Cardiac fibroblast (primary cell): ENCODE measurements at regions not wholly inside any gene's neighbourhood (a gene's known extent, or its start where the extent isn't known, plus 50 kb on each side); places are given as distances from the start of the nearest gene placed in this dataset.

Experiments used
- DNase-seq, 2 donors: peaks; one replicate each; pipeline versions ENCODE4 v3.0.0 to v3.0.0-alpha.2; 2010; ENCODE audit warnings: low read depth in 2 of 2
- H3K4me3 ChIP-seq, 2 donors: replicated peaks in 1 of 2; 1 replicate in 1 of 2; 2 replicates in 1 of 2; pipeline ENCODE4 v1.5.1; 2011; ENCODE audit warnings: low read depth in 2 of 2, low read length in 2 of 2, mild to moderate bottlenecking in 2 of 2, moderate library complexity in 1 of 2
- CTCF ChIP-seq: IDR thresholded peaks from one replicate; pipeline ENCODE4 v1.5.1; 2011; ENCODE audit warnings: low read depth, mild to moderate bottlenecking, low read length, inconsistent platforms

- TF ChIP-seq CTCF, result no peak
- no peak overlapping the region for H3K4me3 ChIP-seq
- no peak for DNase-seq
Measured at GRCh38 chr9:23596913-23597634, 229.0 kb downstream of the ELAVL2 start.

DNA sequence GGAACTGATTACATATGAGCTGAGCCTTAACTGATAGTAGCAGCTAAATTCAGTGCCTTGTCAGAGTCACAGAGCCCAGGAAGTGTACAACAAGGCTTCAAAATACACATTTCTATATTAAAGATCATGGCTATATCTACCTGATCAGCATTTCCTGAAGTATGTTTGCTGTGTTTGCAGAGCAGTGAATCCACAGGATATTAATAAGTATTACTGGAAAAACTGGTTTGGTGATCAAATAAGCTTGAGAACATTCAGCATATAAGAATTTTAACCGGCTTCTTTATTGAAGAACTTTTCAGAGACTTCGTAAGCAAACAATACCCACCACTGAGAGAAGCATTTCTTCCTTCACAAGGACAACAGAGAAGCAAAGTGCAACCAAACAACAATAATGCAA, 227.0 kb downstream of the ELAVL2 start:
- no peak overlapping the region for H3K4me3 ChIP-seq
- TF ChIP-seq CTCF, result no peak
- no peak for DNase-seq

DNA sequence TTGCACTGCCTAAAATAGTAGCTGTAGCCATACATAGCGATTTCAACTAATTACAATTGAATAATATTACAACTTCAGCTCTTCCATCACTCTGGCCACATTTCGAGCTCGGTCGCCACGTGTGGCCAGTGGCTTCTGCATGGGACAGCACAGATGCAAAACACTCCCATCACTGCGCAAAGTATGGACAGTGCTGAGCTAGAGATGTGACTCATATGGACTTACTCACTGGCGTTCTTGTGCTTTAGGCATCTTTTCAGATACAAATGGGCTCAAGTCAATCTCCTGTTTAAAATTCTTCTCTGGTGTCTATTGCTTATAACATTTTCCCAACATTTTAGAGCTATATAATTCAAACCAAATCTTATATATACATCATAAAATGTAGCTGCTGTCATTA, 222.7 kb downstream of the ELAVL2 start:
- DNase-seq, result no peak
- H3K4me3 ChIP-seq, result no peak overlapping the region

GRCh38 chr9:23606107-23606506, 219.9 kb downstream of the ELAVL2 start:
- DNase-seq, result no peak
- no peak overlapping the region for H3K4me3 ChIP-seq
- TF ChIP-seq CTCF, result no peak

More for the DNA sequence above, 222.7 kb downstream of the ELAVL2 start:
- no peak for TF ChIP-seq CTCF

DNA sequence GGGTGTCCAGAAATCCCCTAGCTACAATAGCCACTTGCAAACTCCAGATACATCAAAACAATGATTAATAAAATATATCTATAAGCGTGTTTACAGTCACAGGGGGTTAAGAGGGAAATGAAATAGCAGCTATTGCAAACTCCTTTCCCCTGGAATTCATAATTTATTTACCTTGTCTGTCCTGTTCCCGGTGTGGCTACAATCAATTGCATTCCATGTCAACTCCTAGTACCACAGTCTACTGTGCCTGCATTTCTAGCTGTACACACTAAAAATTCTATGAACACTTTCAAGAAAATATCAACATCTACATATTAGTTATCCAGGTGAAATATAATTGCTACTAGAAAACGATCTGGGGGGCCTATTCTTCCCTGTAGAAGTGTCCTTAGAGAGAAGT, 217.6 kb downstream of the ELAVL2 start:
- no peak for TF ChIP-seq CTCF
- H3K4me3 ChIP-seq, result no peak overlapping the region
- DNase-seq, result no peak

- no peak for TF ChIP-seq CTCF
- DNase-seq, result no peak
- H3K4me3 ChIP-seq, result no peak overlapping the region
Measured at GRCh38 chr9:23611869-23612268, 214.2 kb downstream of the ELAVL2 start.

DNA sequence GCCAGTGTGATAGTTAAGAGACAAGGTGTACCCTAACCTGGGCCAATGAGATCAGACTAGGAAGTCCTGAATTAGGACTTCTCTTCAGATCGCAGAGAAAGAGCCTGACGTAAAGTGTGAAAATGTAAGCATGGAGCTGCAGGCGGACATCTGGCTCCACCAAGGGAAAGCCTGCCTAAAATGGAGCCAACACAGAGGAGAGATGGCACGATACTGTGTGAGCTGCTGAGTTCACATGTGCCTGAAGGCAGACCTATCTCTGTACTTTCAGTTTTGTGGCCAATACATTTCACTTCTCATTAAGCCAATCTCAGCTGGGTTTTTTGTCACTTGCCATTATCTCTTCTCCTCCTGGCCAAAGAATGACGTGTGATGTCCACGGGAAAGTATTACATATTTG, 210.5 kb downstream of the ELAVL2 start:
- H3K4me3 ChIP-seq, result no peak overlapping the region
- no peak for TF ChIP-seq CTCF
- DNase-seq, result no peak
